Right lobe of liver (tissue), 6 donors: ENCODE measurements at regions not wholly inside any gene's neighbourhood (a gene's known extent, or its start where the extent isn't known, plus 50 kb on each side); places are given as distances from the start of the nearest gene placed in this dataset.

Source experiments
- ATAC-seq, 4 donors: fragments of 200-7000 bp; cut with Tn5 transposase; one replicate each; pipeline ENCODE4 v1.9.1; 2020; ENCODE audit warnings: mild to moderate bottlenecking in 4 of 4, moderate library complexity in 4 of 4
- DNase-seq, 3 donors: peaks; one replicate each; pipeline ENCODE4 v3.0.0-alpha.2; 2020
- H3K27ac ChIP-seq, 3 donors: fragments of 200-600 bp; one replicate each; pipeline ENCODE4 v1.8.0; 2022
- H3K27me3 ChIP-seq, 2 donors: fragments of 200-600 bp; one replicate each; pipeline ENCODE4 v1.8.0; 2022
- H3K36me3 ChIP-seq, 4 donors: fragments of 200-600 bp; sonication (generic) in 1 of 4; one replicate each; pipeline versions ENCODE4 v1.5.1 to v1.8.0; 2017 to 2022; ENCODE audit warnings: control low read depth in 1 of 4
- H3K4me1 ChIP-seq, 4 donors: fragments of 200-600 bp; sonication (generic) in 1 of 4; one replicate each; pipeline versions ENCODE4 v1.5.1 to v1.8.0; 2017 to 2022; ENCODE audit warnings: control low read depth in 1 of 4
- H3K4me3 ChIP-seq, 3 donors: fragments of 200-600 bp; one replicate each; pipeline ENCODE4 v1.8.0; 2022
- H3K9me3 ChIP-seq, 4 donors: fragments of 200-600 bp; sonication (generic) in 1 of 4; one replicate each; pipeline versions ENCODE4 v1.5.1 to v1.8.0; 2017 to 2022; ENCODE audit warnings: control low read depth in 1 of 4
- CTCF ChIP-seq, 4 donors: fragments of 200-600 bp in 3 of 4; fragments of 450-650 bp in 1 of 4; IDR thresholded peaks; one replicate each; pipeline versions ENCODE4 v1.5.1 to v1.8.0; 2016 to 2022; ENCODE audit warnings: antibody characterized with exemption in 4 of 4, mild to moderate bottlenecking in 2 of 4
- POLR2A ChIP-seq: fragments of 450-650 bp; IDR thresholded peaks from one replicate; pipeline ENCODE4 v1.6.1; 2017; ENCODE audit warnings: antibody characterized with exemption, mild to moderate bottlenecking
- WGBS: methylation state at CpG from one replicate; pipeline ENCODE4 v1.1.6; 2018; ENCODE audit warnings: low coverage, low lambda C conversion rate; ENCODE audit not compliant: insufficient coverage; ENCODE audit errors: missing lambda C conversion rate; 5-methylcytosine and 5-hydroxymethylcytosine counted together
- intact Hi-C, 2 donors: fragments of 100-400 bp; cut with DNase I; formaldehyde crosslinking; loops; one replicate each; pipeline versions ENCODE4 v1.11.2 to v1.14.1; 2022
- donor health status: DM: no; HTN: yes; CAD: no.
- donor health status: DM: no; HTN: no; CAD: no.
- donor health status: DM: no; HTN: no; CAD: no.
- donor health status: DM: no; HTN: yes; CAD: no.
- donor health status: DM: no; HTN: yes; CAD: no.

GRCh38 chr11:130580891-130581492, 132.5 kb downstream of the ADAMTS15 start:
- H3K9me3 ChIP-seq = no peaks in the 10 kb centered on the region
- H3K4me1 ChIP-seq = no peaks in the 10 kb centered on the region
- DNase-seq = no peak
- no peak for ATAC-seq
- TF ChIP-seq POLR2A (no peak), CTCF (IDR thresholded peaks at IDR 0.05) (no peak)
- H3K27me3 ChIP-seq = no peaks in the 10 kb centered on the region
- intact Hi-C loops = no loop called here
- no peaks in the 10 kb centered on the region for H3K36me3 ChIP-seq
- no peak overlapping the region for H3K27ac ChIP-seq
- WGBS = 40% methylated on average over 5 of the region's 5 CpGs
- no peak overlapping the region for H3K4me3 ChIP-seq

GRCh38 chr11:130581646-130582045, 133.2 kb downstream of the ADAMTS15 start:
- no peak for ATAC-seq
- no peak overlapping the region for H3K27ac ChIP-seq
- TF ChIP-seq CTCF (IDR thresholded peaks at IDR 0.05) (no peak), POLR2A (no peak)

GRCh38 chr11:130582176-130582575, 133.7 kb downstream of the ADAMTS15 start:
- intact Hi-C loops = no loop called here
- H3K36me3 ChIP-seq = no peaks in the 10 kb centered on the region
- H3K4me3 ChIP-seq = no peak overlapping the region
- no peak for DNase-seq
- WGBS = 78% methylated on average over 5 of the region's 5 CpGs
- no peaks in the 10 kb centered on the region for H3K9me3 ChIP-seq
- no peak overlapping the region for H3K27ac ChIP-seq
- H3K4me1 ChIP-seq = no peaks in the 10 kb centered on the region
- no peak for ATAC-seq
- TF ChIP-seq CTCF (IDR thresholded peaks at IDR 0.05) (no peak), POLR2A (no peak)
- no peaks in the 10 kb centered on the region for H3K27me3 ChIP-seq

More at GRCh38 chr11:130581646-130582045, 133.2 kb downstream of the ADAMTS15 start:
- Histone ChIP-seq H3K27me3 (no peaks in the 10 kb centered on the region), H3K9me3 (no peaks in the 10 kb centered on the region), H3K36me3 (no peaks in the 10 kb centered on the region), H3K4me1 (no peaks in the 10 kb centered on the region), H3K4me3 (no peak overlapping the region)
- no peak for DNase-seq
- WGBS = 33% methylated on average over 2 of the region's 2 CpGs
- intact Hi-C loops = no loop called here

GRCh38 chr11:130582981-130583380, 134.5 kb downstream of the ADAMTS15 start:
- 43% methylated on average over 1 of the region's 2 CpGs for WGBS
- no peaks in the 10 kb centered on the region for H3K9me3 ChIP-seq
- intact Hi-C loops = no loop called here
- no peaks in the 10 kb centered on the region for H3K4me1 ChIP-seq
- H3K36me3 ChIP-seq = no peaks in the 10 kb centered on the region
- no peak for DNase-seq
- no peak for ATAC-seq
- TF ChIP-seq POLR2A (no peak), CTCF (IDR thresholded peaks at IDR 0.05) (no peak)
- no peak overlapping the region for H3K4me3 ChIP-seq
- H3K27me3 ChIP-seq = no peaks in the 10 kb centered on the region
- H3K27ac ChIP-seq = no peak overlapping the region

GRCh38 chr11:130583801-130584211, 135.4 kb downstream of the ADAMTS15 start:
- WGBS = 42% methylated on average over 4 of the region's 4 CpGs
- DNase-seq = no peak

More at GRCh38 chr11:130583801-130584211, 135.4 kb downstream of the ADAMTS15 start:
- Histone ChIP-seq H3K9me3 (no peaks in the 10 kb centered on the region), H3K4me3 (no peak overlapping the region), H3K27me3 (no peaks in the 10 kb centered on the region), H3K27ac (no peak overlapping the region), H3K36me3 (no peaks in the 10 kb centered on the region), H3K4me1 (no peaks in the 10 kb centered on the region)
- TF ChIP-seq POLR2A = no peak
- no peak for TF ChIP-seq CTCF (IDR thresholded peaks at IDR 0.05)
- ATAC-seq = no peak
- intact Hi-C loops = no loop called here
